B cell (primary cell): ENCODE measurements at regions not wholly inside any gene's neighbourhood (a gene's known extent, or its start where the extent isn't known, plus 50 kb on each side); places are given as distances from the start of the nearest gene placed in this dataset.

Experiments used
- CTCF ChIP-seq: fragments of 200-600 bp; IDR thresholded peaks from one replicate; pipeline ENCODE4 v1.8.0; 2022; ENCODE audit warnings: antibody characterized with exemption, mild to moderate bottlenecking
- EZH2 ChIP-seq: IDR thresholded peaks from 2 replicates; pipeline ENCODE4 v1.6.1; 2012; ENCODE audit warnings: borderline replicate concordance, low read depth, mild to moderate bottlenecking, moderate library complexity, low read length; ENCODE audit not compliant: insufficient read depth, poor library complexity, severe bottlenecking

- TF ChIP-seq CTCF (no peak), EZH2 (no peak)
These were observed 125.4 kb downstream of the RFLNA start for GRCh38 chr12:124420041-124420995.
